WERI-Rb-1 (cell line): ENCODE measurements at regions not wholly inside any gene's neighbourhood (a gene's known extent, or its start where the extent isn't known, plus 50 kb on each side); places are given as distances from the start of the nearest gene placed in this dataset.

ENCODE experiments used
- DNase-seq: peaks from one replicate; pipeline ENCODE4 v3.0.0-alpha.2; 2020
- H3K27ac ChIP-seq: fragments of 250-450 bp; sonication (Bioruptor Pico); 2 replicates; pipeline ENCODE4 v1.5.1; 2020; ENCODE audit warnings: mild to moderate bottlenecking, moderate library complexity
- H3K27me3 ChIP-seq: fragments of 250-450 bp; sonication (Bioruptor Pico); 2 replicates; pipeline ENCODE4 v1.5.1; 2021; ENCODE audit warnings: mild to moderate bottlenecking, low read depth, moderate library complexity; ENCODE audit not compliant: insufficient read depth, severe bottlenecking
- H3K36me3 ChIP-seq: fragments of 250-450 bp; sonication (Bioruptor Pico); 2 replicates; pipeline ENCODE4 v1.5.1; 2020; ENCODE audit warnings: mild to moderate bottlenecking, moderate library complexity
- H3K4me3 ChIP-seq: 2 replicates; pipeline ENCODE4 v1.5.1; 2011; ENCODE audit warnings: low read depth, mild to moderate bottlenecking, control low read depth, low read length
- H3K9me3 ChIP-seq: fragments of 250-450 bp; sonication (Bioruptor Pico); 2 replicates; pipeline ENCODE4 v1.5.1; 2021; ENCODE audit warnings: mild to moderate bottlenecking, moderate library complexity; ENCODE audit not compliant: severe bottlenecking
- CTCF ChIP-seq: IDR thresholded peaks from 2 replicates; pipeline ENCODE4 v1.5.1; 2011; ENCODE audit warnings: low read depth, mild to moderate bottlenecking, control low read depth, inconsistent platforms, low read length

- H3K9me3 ChIP-seq, result no peaks in the 10 kb centered on the region
- no peak for DNase-seq
- no peak for TF ChIP-seq CTCF
- no peak overlapping the region for H3K27ac ChIP-seq
- no peak overlapping the region for H3K4me3 ChIP-seq
- H3K27me3 ChIP-seq, result no peaks in the 10 kb centered on the region
- no peaks in the 10 kb centered on the region for H3K36me3 ChIP-seq
Observed at GRCh38 chr5:179422213-179422855, 77.1 kb upstream of the ADAMTS2 start.

- Histone ChIP-seq H3K9me3 (no peaks in the 10 kb centered on the region), H3K27me3 (no peaks in the 10 kb centered on the region), H3K27ac (no peak overlapping the region), H3K4me3 (no peak overlapping the region), H3K36me3 (no peaks in the 10 kb centered on the region)
- TF ChIP-seq CTCF, result no peak
- no peak for DNase-seq
Observed at GRCh38 chr5:179421144-179421901, 76.1 kb upstream of the ADAMTS2 start.

- Histone ChIP-seq H3K27ac (no peak overlapping the region), H3K36me3 (no peaks in the 10 kb centered on the region)
- TF ChIP-seq CTCF, result no peak
Observed at GRCh38 chr5:179420476-179420875, 75.2 kb upstream of the ADAMTS2 start.

GRCh38 chr5:179418972-179419371 is 73.7 kb upstream of the ADAMTS2 start:
- Histone ChIP-seq H3K4me3 (no peak overlapping the region), H3K27me3 (no peaks in the 10 kb centered on the region), H3K36me3 (no peaks in the 10 kb centered on the region), H3K27ac (no peak overlapping the region), H3K9me3 (no peaks in the 10 kb centered on the region)
- TF ChIP-seq CTCF, result no peak
- no peak for DNase-seq

More at GRCh38 chr5:179420476-179420875, 75.2 kb upstream of the ADAMTS2 start:
- Histone ChIP-seq H3K9me3 (no peaks in the 10 kb centered on the region), H3K4me3 (no peak overlapping the region), H3K27me3 (no peaks in the 10 kb centered on the region)
- no peak for DNase-seq

- TF ChIP-seq CTCF, result no peak
- Histone ChIP-seq H3K27me3 (no peaks in the 10 kb centered on the region), H3K4me3 (no peak overlapping the region), H3K27ac (no peak overlapping the region), H3K9me3 (no peaks in the 10 kb centered on the region), H3K36me3 (no peaks in the 10 kb centered on the region)
- DNase-seq, result no peak
Observed at GRCh38 chr5:179417696-179418095, 72.4 kb upstream of the ADAMTS2 start.

- TF ChIP-seq CTCF, result no peak
- DNase-seq, result no peak
- no peaks in the 10 kb centered on the region for H3K36me3 ChIP-seq
- no peaks in the 10 kb centered on the region for H3K27me3 ChIP-seq
- H3K4me3 ChIP-seq, result no peak overlapping the region
- H3K9me3 ChIP-seq, result no peaks in the 10 kb centered on the region
- no peak overlapping the region for H3K27ac ChIP-seq
Observed at GRCh38 chr5:179417016-179417415, 71.8 kb upstream of the ADAMTS2 start.
